Ascending aorta (tissue), 2 donors: ENCODE measurements at regions not wholly inside any gene's neighbourhood (a gene's known extent, or its start where the extent isn't known, plus 50 kb on each side); places are given as distances from the start of the nearest gene placed in this dataset.

Experiments
- DNase-seq, 2 donors: peaks; one replicate each; pipeline ENCODE4 v3.0.0-alpha.2; 2019; ENCODE audit warnings: low spot score in 2 of 2
- H3K27ac ChIP-seq, 2 donors: fragments of 200-600 bp; sonication (generic); one replicate each; pipeline ENCODE4 v1.5.1; 2016 to 2017; ENCODE audit warnings: mild to moderate bottlenecking in 1 of 2
- H3K27me3 ChIP-seq: fragments of 200-600 bp; sonication (generic); one replicate; pipeline ENCODE4 v1.5.1; 2017
- H3K36me3 ChIP-seq, 2 donors: fragments of 200-600 bp; sonication (generic); one replicate each; pipeline ENCODE4 v1.5.1; 2016
- H3K4me1 ChIP-seq, 2 donors: fragments of 200-600 bp; sonication (generic); one replicate each; pipeline ENCODE4 v1.5.1; 2016 to 2017; ENCODE audit warnings: mild to moderate bottlenecking in 1 of 2
- H3K4me3 ChIP-seq, 2 donors: fragments of 200-600 bp; sonication (generic); one replicate each; pipeline ENCODE4 v1.5.1; 2016 to 2017; ENCODE audit warnings: mild to moderate bottlenecking in 1 of 2
- H3K9me3 ChIP-seq, 2 donors: fragments of 200-600 bp; sonication (generic); one replicate each; pipeline ENCODE4 v1.5.1; 2016
- CTCF ChIP-seq, 3 experiments: fragments of 200-600 bp in 2 of 3; fragments of 450-650 bp in 1 of 3; sonication (generic) in 2 of 3; IDR thresholded peaks; one replicate each; pipeline ENCODE4 v1.5.1; 2016 to 2019; ENCODE audit warnings: antibody characterized with exemption in 3 of 3, mild to moderate bottlenecking in 1 of 3, moderate library complexity in 1 of 3
- intact Hi-C: fragments of 100-400 bp; cut with DNase I; formaldehyde crosslinking; loops from one replicate; pipeline ENCODE4 v1.15.1; 2023

- no peak for DNase-seq
- Histone ChIP-seq H3K9me3 (no peaks in the 10 kb centered on the region), H3K4me1 (no peaks in the 10 kb centered on the region), H3K27ac (no peak overlapping the region), H3K4me3 (no peak overlapping the region), H3K27me3 (no peaks in the 10 kb centered on the region), H3K36me3 (no peaks in the 10 kb centered on the region)
- intact Hi-C loops: no loop called here
- TF ChIP-seq CTCF (IDR thresholded peaks at IDR 0.05): no peak
Observed at GRCh38 chr3:94226078-94226477, 163.2 kb downstream of the NSUN3 start.

- intact Hi-C loops: no loop called here
- no peak for DNase-seq
Observed at GRCh38 chr3:94232921-94233320, 170.1 kb downstream of the NSUN3 start.

GRCh38 chr3:94234177-94234788 is 171.4 kb downstream of the NSUN3 start:
- H3K27me3 ChIP-seq: no peaks in the 10 kb centered on the region
- H3K36me3 ChIP-seq: no peaks in the 10 kb centered on the region
- no peaks in the 10 kb centered on the region for H3K9me3 ChIP-seq
- H3K4me3 ChIP-seq: no peak overlapping the region
- DNase-seq: no peak
- no peaks in the 10 kb centered on the region for H3K4me1 ChIP-seq
- TF ChIP-seq CTCF (IDR thresholded peaks at IDR 0.05): peak in 1 of 3 experiments; percentile 33
- H3K27ac ChIP-seq: no peak overlapping the region
- intact Hi-C loops: no loop called here

More at GRCh38 chr3:94232921-94233320, 170.1 kb downstream of the NSUN3 start:
- H3K4me3 ChIP-seq: no peak overlapping the region
- no peaks in the 10 kb centered on the region for H3K4me1 ChIP-seq
- H3K36me3 ChIP-seq: no peaks in the 10 kb centered on the region
- H3K27ac ChIP-seq: no peak overlapping the region
- no peaks in the 10 kb centered on the region for H3K9me3 ChIP-seq
- TF ChIP-seq CTCF (IDR thresholded peaks at IDR 0.05): no peak
- no peaks in the 10 kb centered on the region for H3K27me3 ChIP-seq

GRCh38 chr3:94241986-94242385 is 179.1 kb downstream of the NSUN3 start:
- no peak overlapping the region for H3K4me3 ChIP-seq
- no peak for DNase-seq
- no peak for TF ChIP-seq CTCF (IDR thresholded peaks at IDR 0.05)
- H3K27me3 ChIP-seq: no peaks in the 10 kb centered on the region
- no peaks in the 10 kb centered on the region for H3K4me1 ChIP-seq
- no peaks in the 10 kb centered on the region for H3K9me3 ChIP-seq
- intact Hi-C loops: no loop called here
- no peaks in the 10 kb centered on the region for H3K36me3 ChIP-seq
- no peak overlapping the region for H3K27ac ChIP-seq

- no peaks in the 10 kb centered on the region for H3K36me3 ChIP-seq
- intact Hi-C loops: no loop called here
- TF ChIP-seq CTCF (IDR thresholded peaks at IDR 0.05): no peak
- no peaks in the 10 kb centered on the region for H3K4me1 ChIP-seq
- no peaks in the 10 kb centered on the region for H3K9me3 ChIP-seq
- no peak overlapping the region for H3K27ac ChIP-seq
- DNase-seq: no peak
- no peak overlapping the region for H3K4me3 ChIP-seq
- no peaks in the 10 kb centered on the region for H3K27me3 ChIP-seq
Observed at GRCh38 chr3:94246171-94246570, 183.3 kb downstream of the NSUN3 start.

- no peak for DNase-seq
- intact Hi-C loops: no loop called here
- TF ChIP-seq CTCF (IDR thresholded peaks at IDR 0.05): no peak
Observed at GRCh38 chr3:94248042-94248441, 185.2 kb downstream of the NSUN3 start.

More at GRCh38 chr3:94248042-94248441, 185.2 kb downstream of the NSUN3 start:
- Histone ChIP-seq H3K4me3 (no peak overlapping the region), H3K27me3 (no peaks in the 10 kb centered on the region), H3K4me1 (no peaks in the 10 kb centered on the region), H3K27ac (no peak overlapping the region), H3K36me3 (no peaks in the 10 kb centered on the region), H3K9me3 (no peaks in the 10 kb centered on the region)
